ENCODE measurements at regions not wholly inside any gene's neighbourhood (a gene's known extent, or its start where the extent isn't known, plus 50 kb on each side); places are given as distances from the start of the nearest gene placed in this dataset.

DNA sequence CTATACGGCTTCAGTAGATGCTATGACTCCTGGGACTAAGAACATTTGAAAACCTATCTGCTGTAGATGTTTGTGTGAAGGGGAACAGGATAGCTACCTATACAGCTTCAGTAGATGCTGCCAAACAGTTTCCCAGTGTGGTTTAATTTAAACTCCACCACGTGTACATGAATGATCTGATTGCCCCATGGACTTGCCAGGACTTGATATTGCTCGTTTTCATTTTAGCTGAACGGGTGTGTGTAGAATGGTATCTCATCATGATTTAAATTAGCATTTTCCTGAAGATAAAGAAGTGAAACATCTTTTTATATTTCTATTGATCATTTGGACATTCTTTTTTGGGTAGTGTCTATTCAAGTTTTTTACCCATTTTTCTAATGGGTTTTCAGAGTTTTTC is 77.8 kb upstream of the PIP4K2A start:
- ATAC-seq = no peak
- 66 to 78% (median 71%) methylated on average over 4 of the region's 4 CpGs for WGBS, 4 donors

DNA sequence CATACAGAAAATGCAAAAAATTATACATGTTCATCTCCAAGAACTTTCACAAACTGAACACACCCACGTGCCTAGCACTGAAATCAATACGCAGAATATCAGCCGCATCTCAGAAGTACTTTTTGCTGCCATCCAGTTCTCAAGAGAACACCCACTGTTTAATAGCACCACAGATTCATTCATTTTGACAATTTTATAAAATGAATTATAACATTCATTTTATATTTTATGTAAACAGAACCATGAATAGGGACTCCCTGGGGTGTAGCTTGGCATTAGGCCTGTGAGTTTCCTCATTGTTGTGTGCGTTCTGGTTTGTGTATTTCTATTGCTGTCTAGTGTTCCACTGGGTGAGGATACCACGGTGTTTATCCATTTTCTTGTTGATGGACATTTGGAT is 77.3 kb upstream of the PIP4K2A start:
- 64 to 77% (median 69%) methylated on average over 5 of the region's 5 CpGs for WGBS, 4 donors
- Histone ChIP-seq H3K9me3 (peaks cover 0 to 11% (median 0%) of the 10 kb centered on the region in 12 donors), H3K4me3 (no peak overlapping the region), H3K36me3 (no peaks in the 10 kb centered on the region), H3K27me3 (peaks cover 0 to 9% (median 0%) of the 10 kb centered on the region in 9 donors), H3K4me1 (no peaks in the 10 kb centered on the region), H3K27ac (no peak overlapping the region)
- TF ChIP-seq, protein P1, sequence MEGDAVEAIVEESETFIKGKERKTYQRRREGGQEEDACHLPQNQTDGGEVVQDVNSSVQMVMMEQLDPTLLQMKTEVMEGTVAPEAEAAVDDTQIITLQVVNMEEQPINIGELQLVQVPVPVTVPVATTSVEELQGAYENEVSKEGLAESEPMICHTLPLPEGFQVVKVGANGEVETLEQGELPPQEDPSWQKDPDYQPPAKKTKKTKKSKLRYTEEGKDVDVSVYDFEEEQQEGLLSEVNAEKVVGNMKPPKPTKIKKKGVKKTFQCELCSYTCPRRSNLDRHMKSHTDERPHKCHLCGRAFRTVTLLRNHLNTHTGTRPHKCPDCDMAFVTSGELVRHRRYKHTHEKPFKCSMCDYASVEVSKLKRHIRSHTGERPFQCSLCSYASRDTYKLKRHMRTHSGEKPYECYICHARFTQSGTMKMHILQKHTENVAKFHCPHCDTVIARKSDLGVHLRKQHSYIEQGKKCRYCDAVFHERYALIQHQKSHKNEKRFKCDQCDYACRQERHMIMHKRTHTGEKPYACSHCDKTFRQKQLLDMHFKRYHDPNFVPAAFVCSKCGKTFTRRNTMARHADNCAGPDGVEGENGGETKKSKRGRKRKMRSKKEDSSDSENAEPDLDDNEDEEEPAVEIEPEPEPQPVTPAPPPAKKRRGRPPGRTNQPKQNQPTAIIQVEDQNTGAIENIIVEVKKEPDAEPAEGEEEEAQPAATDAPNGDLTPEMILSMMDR (IDR thresholded peaks at IDR 0.05) = no peak
- TF ChIP-seq POLR2A (IDR thresholded peaks at IDR 0.05) = no peak
- DNase-seq = no peak
- intact Hi-C loops (cut with DNase I) = no loop called here
- no peak for ATAC-seq

More for the DNA sequence above, 77.8 kb upstream of the PIP4K2A start:
- intact Hi-C loops (cut with DNase I) = no loop called here
- Histone ChIP-seq H3K4me1 (no peaks in the 10 kb centered on the region), H3K27ac (no peak overlapping the region), H3K9me3 (peaks cover 0 to 11% (median 0%) of the 10 kb centered on the region in 12 donors), H3K36me3 (no peaks in the 10 kb centered on the region), H3K27me3 (peaks cover 0 to 9% (median 0%) of the 10 kb centered on the region in 9 donors), H3K4me3 (no peak overlapping the region)
- TF ChIP-seq, protein P1 (IDR thresholded peaks at IDR 0.05) = no peak
- no peak for TF ChIP-seq POLR2A (IDR thresholded peaks at IDR 0.05)
- no peak for DNase-seq

DNA sequence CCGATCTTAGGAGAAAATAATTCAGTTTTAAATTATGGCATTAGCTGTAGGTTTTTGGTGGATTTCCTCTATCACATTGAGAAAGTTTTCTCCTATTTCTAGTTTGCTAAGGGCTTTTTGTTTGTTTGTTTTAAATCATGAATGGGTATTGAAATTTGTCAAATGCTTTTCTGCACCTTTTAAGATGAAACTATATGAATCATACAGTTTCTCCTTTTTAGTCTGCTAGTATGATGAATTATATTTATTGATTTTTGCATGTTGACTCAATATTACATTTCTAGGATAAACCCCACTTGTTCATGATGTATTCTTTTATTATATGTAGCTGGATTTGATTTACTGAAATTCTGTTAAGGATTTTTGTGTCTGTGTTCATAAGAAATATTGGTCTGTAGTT is 70.3 kb upstream of the PIP4K2A start:
- ATAC-seq = no peak

DNA sequence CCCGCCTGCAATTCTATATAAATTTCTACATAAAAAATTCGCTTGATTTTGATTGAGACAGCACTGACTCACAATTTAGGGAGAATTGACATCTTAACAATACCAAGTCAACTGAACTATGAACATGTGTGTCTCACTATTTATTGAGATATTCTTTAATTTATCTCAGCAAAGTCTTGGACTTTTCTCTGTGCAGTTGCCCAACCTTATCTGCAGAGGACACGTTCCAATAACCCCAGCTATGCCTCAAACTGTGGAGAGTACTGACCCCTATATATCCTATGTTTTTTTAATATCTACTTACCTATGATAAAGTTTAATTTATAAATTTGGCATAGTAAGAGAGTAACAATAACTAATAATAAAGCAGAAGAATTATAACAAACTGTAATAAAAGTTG is 69.4 kb upstream of the PIP4K2A start:
- no peaks in the 10 kb centered on the region for H3K27me3 ChIP-seq
- WGBS, 4 donors = 85 to 93% (median 89%) methylated on average over 3 of the region's 3 CpGs

More for the DNA sequence above, 70.3 kb upstream of the PIP4K2A start:
- peaks cover 0 to 7% (median 0%) of the 10 kb centered on the region in 12 donors for H3K4me1 ChIP-seq
- no peak for TF ChIP-seq POLR2A (IDR thresholded peaks at IDR 0.05)
- TF ChIP-seq, protein P1 (IDR thresholded peaks at IDR 0.05) = no peak
- peaks cover 0 to 4% (median 0%) of the 10 kb centered on the region in 12 donors for H3K9me3 ChIP-seq
- WGBS, 4 donors = 90 to 98% (median 91%) methylated on average over 1 of the region's 1 CpG
- H3K36me3 ChIP-seq = no peaks in the 10 kb centered on the region
- H3K4me3 ChIP-seq = no peak overlapping the region
- H3K27ac ChIP-seq = no peak overlapping the region
- intact Hi-C loops (cut with DNase I) = no loop called here
- DNase-seq = no peak
- no peaks in the 10 kb centered on the region for H3K27me3 ChIP-seq

More for the DNA sequence above, 69.4 kb upstream of the PIP4K2A start:
- H3K4me3 ChIP-seq = no peak overlapping the region
- peaks cover 0 to 10% (median 0%) of the 10 kb centered on the region in 12 donors for H3K4me1 ChIP-seq
- ATAC-seq = no peak
- no peak for DNase-seq
- no peaks in the 10 kb centered on the region for H3K36me3 ChIP-seq
- no peak for TF ChIP-seq POLR2A (IDR thresholded peaks at IDR 0.05)
- TF ChIP-seq, protein P1 (IDR thresholded peaks at IDR 0.05) = no peak
- H3K27ac ChIP-seq = no peak overlapping the region
- no peaks in the 10 kb centered on the region for H3K9me3 ChIP-seq
- intact Hi-C loops (cut with DNase I) = no loop called here
